ENCODE measurements at regions not wholly inside any gene's neighbourhood (a gene's known extent, or its start where the extent isn't known, plus 50 kb on each side); places are given as distances from the start of the nearest gene placed in this dataset.

DNA sequence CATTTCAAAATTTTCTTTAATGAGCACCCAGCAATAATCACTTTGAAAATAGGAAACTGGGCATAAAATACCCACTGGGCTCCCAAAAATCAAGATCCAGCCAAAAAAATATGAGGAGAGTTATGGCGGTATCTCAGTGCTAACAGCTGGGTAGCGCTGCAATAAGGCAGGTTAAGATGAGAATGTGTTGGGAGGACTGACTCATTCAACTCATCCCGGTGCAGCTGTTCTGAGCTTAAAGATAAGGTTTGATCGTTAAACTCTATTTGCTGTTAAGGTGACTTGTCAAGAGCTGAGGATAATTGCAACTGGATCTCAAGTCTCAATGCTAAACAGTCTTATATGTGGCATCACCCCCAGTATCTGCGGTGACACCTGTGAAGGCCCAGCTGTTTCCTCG lies 507.7 kb downstream of the EPM2A start:
- TF ChIP-seq, protein P1, sequence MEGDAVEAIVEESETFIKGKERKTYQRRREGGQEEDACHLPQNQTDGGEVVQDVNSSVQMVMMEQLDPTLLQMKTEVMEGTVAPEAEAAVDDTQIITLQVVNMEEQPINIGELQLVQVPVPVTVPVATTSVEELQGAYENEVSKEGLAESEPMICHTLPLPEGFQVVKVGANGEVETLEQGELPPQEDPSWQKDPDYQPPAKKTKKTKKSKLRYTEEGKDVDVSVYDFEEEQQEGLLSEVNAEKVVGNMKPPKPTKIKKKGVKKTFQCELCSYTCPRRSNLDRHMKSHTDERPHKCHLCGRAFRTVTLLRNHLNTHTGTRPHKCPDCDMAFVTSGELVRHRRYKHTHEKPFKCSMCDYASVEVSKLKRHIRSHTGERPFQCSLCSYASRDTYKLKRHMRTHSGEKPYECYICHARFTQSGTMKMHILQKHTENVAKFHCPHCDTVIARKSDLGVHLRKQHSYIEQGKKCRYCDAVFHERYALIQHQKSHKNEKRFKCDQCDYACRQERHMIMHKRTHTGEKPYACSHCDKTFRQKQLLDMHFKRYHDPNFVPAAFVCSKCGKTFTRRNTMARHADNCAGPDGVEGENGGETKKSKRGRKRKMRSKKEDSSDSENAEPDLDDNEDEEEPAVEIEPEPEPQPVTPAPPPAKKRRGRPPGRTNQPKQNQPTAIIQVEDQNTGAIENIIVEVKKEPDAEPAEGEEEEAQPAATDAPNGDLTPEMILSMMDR (IDR thresholded peaks at IDR 0.05): no peak
- TF ChIP-seq ZFX (IDR thresholded peaks at IDR 0.05; ENCODE audit: borderline replicate concordance): no peak

Data from 22Rv1 (cell line).